ENCODE measurements at regions not wholly inside any gene's neighbourhood (a gene's known extent, or its start where the extent isn't known, plus 50 kb on each side); places are given as distances from the start of the nearest gene placed in this dataset.
"Not testable (repeated sequence)": the region's sequence is repeated elsewhere in the genome, so short reads cannot be mapped to it uniquely, and the experiment has no call there.

DNA sequence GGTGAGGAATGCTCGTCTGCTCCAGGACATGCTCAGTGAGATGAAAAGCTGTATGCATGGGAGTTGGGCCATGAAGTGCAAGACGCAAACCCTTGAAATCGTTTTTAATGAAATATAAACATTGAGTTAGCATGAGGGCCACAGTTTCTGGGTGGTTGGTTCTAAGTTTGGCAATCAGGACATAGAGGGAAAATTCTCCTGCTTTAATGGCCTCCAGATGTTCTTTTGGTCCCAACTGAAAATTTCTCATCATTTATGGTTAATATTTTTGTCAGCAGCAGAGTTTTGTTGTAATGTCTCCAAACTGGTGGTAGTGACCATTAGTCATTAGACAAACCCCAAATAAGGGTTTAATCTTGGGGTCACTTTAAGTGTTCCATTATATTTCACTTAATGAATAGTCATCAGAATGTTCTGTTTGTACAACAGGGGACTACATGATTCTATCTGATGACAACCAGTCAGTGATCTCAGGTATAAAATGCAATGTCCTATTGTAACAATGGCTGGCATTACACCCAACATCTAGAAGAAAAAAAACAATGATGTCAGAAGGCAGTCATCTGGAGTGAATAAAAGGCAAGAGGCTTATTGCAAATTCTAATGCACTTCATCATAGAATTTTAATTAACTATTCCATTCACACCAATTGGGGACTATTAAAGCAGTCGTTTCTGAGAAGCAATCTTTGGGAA lies 197.4 kb downstream of the JCAD start:
- peaks cover 0 to 3% of the 10 kb centered on the region in 2 experiments; a peak in 1 of 4 replicates for H3K27me3 ChIP-seq (replicated peaks in 1 of 2; ENCODE audit: control insufficient read depth in 2 of 2, insufficient read depth in 2 of 2, low read length in 1 of 2)
- H3K79me2 ChIP-seq (ENCODE audit: control insufficient read depth, insufficient read depth, low read length): no peaks in the 10 kb centered on the region
- H3K9me3 ChIP-seq (replicated peaks; ENCODE audit: control insufficient read depth, insufficient read depth, low read length): no peaks in the 10 kb centered on the region
- FAIRE-seq: no peak
- no peaks in the 10 kb centered on the region for H3K4me1 ChIP-seq (ENCODE audit: control insufficient read depth, insufficient read depth, low read length)
- POLR2A ChIA-PET: no interaction called here
- in situ Hi-C loops (cut with MboI): no loop called here
- SMC1A ChIA-PET (ENCODE audit: uncharacterized antibody, unreplicated experiment): no interaction called here
- H3K27ac ChIP-seq (ENCODE audit: control insufficient read depth, insufficient read depth): no peak overlapping the region
- intact Hi-C loops (cut with micrococcal nuclease; ENCODE audit: unreplicated experiment): no loop called here
- DNase-seq (ENCODE audit: low read depth, low spot score): no peak
- BruUV-seq (replicated peaks): no TSS peak
- H4K20me1 ChIP-seq (ENCODE audit: control insufficient read depth, insufficient read depth): no peaks in the 10 kb centered on the region; the same call in 1 of the 2 replicates
- RAD21 ChIA-PET (ENCODE audit: unreplicated experiment): no interaction called here
- ATAC-seq: no peak
- H3K4me3 ChIP-seq: no peak overlapping the region
- no peak overlapping the region for H2AFZ ChIP-seq (ENCODE audit: control insufficient read depth, low read depth, low read length)
- CTCF ChIA-PET: no interaction called here
- TF ChIP-seq CREB1 (IDR thresholded peaks at IDR 0.05; ENCODE audit: low read depth): no peak
- no peak for TF ChIP-seq EP300 (IDR thresholded peaks at IDR 0.05; ENCODE audit: borderline replicate concordance in 1 of 2, control insufficient read depth in 1 of 2, low read depth in 2 of 2, low read length in 2 of 2)
- TF ChIP-seq FOXM1 (IDR thresholded peaks at IDR 0.05; ENCODE audit: low read depth, low read length): no peak
- TF ChIP-seq FOS (IDR thresholded peaks at IDR 0.05; ENCODE audit: borderline replicate concordance, extremely low read depth, insufficient read length): no peak
- TF ChIP-seq STAT1 (conservative IDR thresholded peaks at IDR 0.05): no peak
- TF ChIP-seq, protein P1, sequence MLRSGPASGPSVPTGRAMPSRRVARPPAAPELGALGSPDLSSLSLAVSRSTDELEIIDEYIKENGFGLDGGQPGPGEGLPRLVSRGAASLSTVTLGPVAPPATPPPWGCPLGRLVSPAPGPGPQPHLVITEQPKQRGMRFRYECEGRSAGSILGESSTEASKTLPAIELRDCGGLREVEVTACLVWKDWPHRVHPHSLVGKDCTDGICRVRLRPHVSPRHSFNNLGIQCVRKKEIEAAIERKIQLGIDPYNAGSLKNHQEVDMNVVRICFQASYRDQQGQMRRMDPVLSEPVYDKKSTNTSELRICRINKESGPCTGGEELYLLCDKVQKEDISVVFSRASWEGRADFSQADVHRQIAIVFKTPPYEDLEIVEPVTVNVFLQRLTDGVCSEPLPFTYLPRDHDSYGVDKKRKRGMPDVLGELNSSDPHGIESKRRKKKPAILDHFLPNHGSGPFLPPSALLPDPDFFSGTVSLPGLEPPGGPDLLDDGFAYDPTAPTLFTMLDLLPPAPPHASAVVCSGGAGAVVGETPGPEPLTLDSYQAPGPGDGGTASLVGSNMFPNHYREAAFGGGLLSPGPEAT (IDR thresholded peaks at IDR 0.05; ENCODE audit: low read depth): no peak
- TF ChIP-seq, protein P2, sequence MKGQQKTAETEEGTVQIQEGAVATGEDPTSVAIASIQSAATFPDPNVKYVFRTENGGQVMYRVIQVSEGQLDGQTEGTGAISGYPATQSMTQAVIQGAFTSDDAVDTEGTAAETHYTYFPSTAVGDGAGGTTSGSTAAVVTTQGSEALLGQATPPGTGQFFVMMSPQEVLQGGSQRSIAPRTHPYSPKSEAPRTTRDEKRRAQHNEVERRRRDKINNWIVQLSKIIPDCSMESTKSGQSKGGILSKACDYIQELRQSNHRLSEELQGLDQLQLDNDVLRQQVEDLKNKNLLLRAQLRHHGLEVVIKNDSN (IDR thresholded peaks at IDR 0.05; ENCODE audit: borderline replicate concordance, extremely low read length, insufficient read depth, low read depth, low read length): no peak
- no peak overlapping the region for H3K9ac ChIP-seq (ENCODE audit: control insufficient read depth, insufficient read depth, low read length)
- H3K4me2 ChIP-seq (ENCODE audit: control insufficient read depth, insufficient read depth): no peak overlapping the region
- 31% methylated on average over 4 of the region's 4 CpGs for WGBS (ENCODE audit: insufficient coverage, insufficient replicate concordance, low lambda C conversion rate, missing lambda C conversion rate)
- H3K36me3 ChIP-seq (ENCODE audit: control insufficient read depth in 2 of 2, insufficient read depth in 2 of 2, low read length in 1 of 2): no peaks in the 10 kb centered on the region

DNA sequence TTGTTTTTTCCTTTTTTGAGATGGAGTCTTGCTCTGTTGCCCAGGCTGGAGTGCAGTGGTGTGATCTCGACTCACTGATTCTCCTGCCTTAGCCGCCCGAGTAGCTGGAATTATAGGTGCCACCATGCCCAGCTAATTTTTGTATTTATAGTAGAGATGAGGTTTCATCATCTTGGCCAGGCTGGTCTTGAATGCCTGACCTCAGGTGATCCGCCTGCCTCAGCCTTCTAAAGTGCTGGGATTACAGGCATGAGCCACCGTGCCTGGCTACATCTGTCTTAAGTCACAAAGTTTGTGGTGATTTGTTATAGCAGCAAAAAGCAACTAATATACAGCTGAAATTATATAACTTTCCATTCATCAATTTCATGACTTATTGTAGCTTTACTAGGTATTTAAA lies 198.2 kb downstream of the JCAD start:
- intact Hi-C loops (cut with micrococcal nuclease; ENCODE audit: unreplicated experiment); CTCF ChIA-PET; RAD21 ChIA-PET (ENCODE audit: unreplicated experiment); H3K79me2 ChIP-seq (ENCODE audit: control insufficient read depth, insufficient read depth, low read length); H3K9ac ChIP-seq (ENCODE audit: control insufficient read depth, insufficient read depth, low read length); FAIRE-seq; H4K20me1 ChIP-seq (ENCODE audit: control insufficient read depth, insufficient read depth); H3K4me1 ChIP-seq (ENCODE audit: control insufficient read depth, insufficient read depth, low read length); H3K36me3 ChIP-seq (ENCODE audit: control insufficient read depth in 2 of 2, insufficient read depth in 2 of 2, low read length in 1 of 2); H3K9me3 ChIP-seq (replicated peaks; ENCODE audit: control insufficient read depth, insufficient read depth, low read length); in situ Hi-C loops (cut with MboI); H3K4me3 ChIP-seq; H3K4me2 ChIP-seq (ENCODE audit: control insufficient read depth, insufficient read depth); ATAC-seq; POLR2A ChIA-PET; BruUV-seq (replicated peaks); DNase-seq (ENCODE audit: low read depth, low spot score); H3K27ac ChIP-seq (ENCODE audit: control insufficient read depth, insufficient read depth); H2AFZ ChIP-seq (ENCODE audit: control insufficient read depth, low read depth, low read length); H3K27me3 ChIP-seq (replicated peaks in 1 of 2; ENCODE audit: control insufficient read depth in 2 of 2, insufficient read depth in 2 of 2, low read length in 1 of 2): not testable (repeated sequence)
- WGBS (ENCODE audit: insufficient coverage, insufficient replicate concordance, low lambda C conversion rate, missing lambda C conversion rate): 38% methylated on average over 5 of the region's 5 CpGs
- SMC1A ChIA-PET (ENCODE audit: uncharacterized antibody, unreplicated experiment): interaction anchor here (1.5 kb wide), 1 partner anchor 27 kb away, joined by 3 read pairs; no protein-coding TSS in a partner anchor
